ENCODE measurements at regions not wholly inside any gene's neighbourhood (a gene's known extent, or its start where the extent isn't known, plus 50 kb on each side); places are given as distances from the start of the nearest gene placed in this dataset.

DNA sequence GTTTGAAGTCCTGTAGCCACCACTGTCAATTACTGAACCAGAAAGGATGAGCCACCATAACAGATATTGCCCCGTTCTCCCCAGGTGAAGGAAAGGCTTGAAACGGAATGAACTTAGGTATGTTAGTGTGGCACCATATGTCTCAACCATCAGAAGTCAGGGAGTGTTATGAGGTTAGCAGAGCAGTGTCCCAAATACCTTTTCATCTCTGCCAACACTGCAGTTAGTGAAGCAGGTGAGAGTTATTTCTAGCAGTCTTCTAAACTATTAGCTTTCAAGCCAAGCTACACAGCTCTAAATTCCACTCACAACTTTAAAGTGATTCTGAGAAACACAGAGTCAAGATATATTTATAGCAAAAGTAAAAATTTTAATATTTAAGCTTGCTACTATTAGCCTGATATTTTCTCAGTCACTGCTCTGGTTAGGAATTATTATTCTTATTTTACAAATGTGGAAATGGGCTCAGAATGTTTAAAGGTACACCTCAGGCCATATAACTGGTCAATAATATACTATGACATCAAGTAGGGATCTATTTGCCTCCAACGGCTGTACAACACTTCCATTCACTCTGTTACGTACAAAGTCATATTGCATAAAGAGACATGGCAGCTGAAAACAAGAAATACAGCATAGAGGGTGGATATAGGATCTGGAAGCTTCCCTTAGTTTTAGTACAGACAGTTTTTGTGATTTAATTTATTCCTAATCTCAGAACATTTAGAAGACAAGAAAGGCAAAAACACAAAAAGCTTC, 1527.1 kb upstream of the PRR20A start:
- no peak overlapping the region for H3K4me3 Mint-ChIP-seq
- no peaks in the 10 kb centered on the region for H3K4me1 Mint-ChIP-seq
- no peak overlapping the region for H3K27ac Mint-ChIP-seq
- H3K27me3 Mint-ChIP-seq (ENCODE audit: low read depth, poor library complexity): no peaks in the 10 kb centered on the region
- H3K9me3 Mint-ChIP-seq: no peaks in the 10 kb centered on the region
- no peak for TF ChIP-seq CTCF (IDR thresholded peaks at IDR 0.05)
- DNase-seq: no peak
- no peaks in the 10 kb centered on the region for H3K36me3 Mint-ChIP-seq (ENCODE audit: low read depth)

DNA sequence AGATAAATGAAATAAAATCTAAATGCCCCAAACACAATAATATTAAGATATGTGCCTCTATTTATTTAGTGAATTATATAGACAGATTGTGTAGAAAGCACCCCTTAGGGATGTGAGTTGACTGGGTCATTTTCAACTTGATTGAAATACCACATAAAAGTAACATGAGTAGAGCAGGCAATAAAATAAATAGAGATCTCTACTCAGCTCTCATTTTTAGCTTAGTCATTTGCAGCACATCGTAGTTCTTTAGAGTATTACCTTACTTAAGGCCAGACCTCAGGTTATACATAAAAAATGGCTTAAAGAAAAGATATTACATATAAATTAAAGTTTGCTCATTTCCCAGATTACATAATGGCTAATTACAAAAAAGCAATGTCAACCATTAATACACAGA, 1525.6 kb upstream of the PRR20A start:
- H3K4me1 Mint-ChIP-seq: no peaks in the 10 kb centered on the region
- no peaks in the 10 kb centered on the region for H3K9me3 Mint-ChIP-seq
- no peaks in the 10 kb centered on the region for H3K27me3 Mint-ChIP-seq (ENCODE audit: low read depth, poor library complexity)
- no peak overlapping the region for H3K4me3 Mint-ChIP-seq
- H3K27ac Mint-ChIP-seq: peak overlapping the region; percentile 32
- DNase-seq: no peak
- TF ChIP-seq CTCF (IDR thresholded peaks at IDR 0.05): no peak
- H3K36me3 Mint-ChIP-seq (ENCODE audit: low read depth): no peaks in the 10 kb centered on the region

DNA sequence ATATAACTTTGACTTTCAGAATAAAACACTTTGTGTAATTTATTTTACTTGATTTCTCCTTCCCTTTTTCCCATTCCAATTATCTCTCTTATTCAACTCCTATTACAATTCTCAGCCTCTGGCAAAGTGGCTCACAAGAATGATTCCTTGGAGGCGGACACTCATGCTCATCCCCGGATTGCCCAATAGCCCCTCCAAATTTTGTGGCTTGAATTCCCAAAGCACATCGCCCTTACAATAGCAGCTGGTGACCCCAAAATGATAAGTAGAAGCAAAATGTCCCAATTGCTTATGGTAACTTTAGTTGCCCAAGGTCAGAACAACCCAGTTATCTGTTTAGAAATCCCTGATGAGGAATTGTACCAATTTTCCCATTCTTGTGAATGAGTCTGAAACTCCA, 1523.5 kb upstream of the PRR20A start:
- no peaks in the 10 kb centered on the region for H3K36me3 Mint-ChIP-seq (ENCODE audit: low read depth)
- no peaks in the 10 kb centered on the region for H3K4me1 Mint-ChIP-seq
- H3K9me3 Mint-ChIP-seq: no peaks in the 10 kb centered on the region

GRCh38 chr13:55627221-55627620, 1513.5 kb upstream of the PRR20A start:
- Mint-ChIP-seq H3K4me3 (no peak overlapping the region), H3K9me3 (peaks cover 23% of the 10 kb centered on the region), H3K27me3 (ENCODE audit: low read depth, poor library complexity) (no peaks in the 10 kb centered on the region), H3K36me3 (ENCODE audit: low read depth) (no peaks in the 10 kb centered on the region), H3K27ac (no peak overlapping the region), H3K4me1 (no peaks in the 10 kb centered on the region)
- TF ChIP-seq CTCF (IDR thresholded peaks at IDR 0.05): no peak
- DNase-seq: no peak

More for the DNA sequence above, 1523.5 kb upstream of the PRR20A start:
- no peak for DNase-seq
- no peak for TF ChIP-seq CTCF (IDR thresholded peaks at IDR 0.05)
- Mint-ChIP-seq H3K27ac (peak overlapping the region; percentile 12), H3K27me3 (ENCODE audit: low read depth, poor library complexity) (peaks cover 4% of the 10 kb centered on the region), H3K4me3 (no peak overlapping the region)

- Mint-ChIP-seq H3K9me3 (peaks cover 18% of the 10 kb centered on the region), H3K4me1 (no peaks in the 10 kb centered on the region), H3K27me3 (ENCODE audit: low read depth, poor library complexity) (no peaks in the 10 kb centered on the region), H3K36me3 (ENCODE audit: low read depth) (peaks cover 7% of the 10 kb centered on the region), H3K4me3 (no peak overlapping the region), H3K27ac (no peak overlapping the region)
- no peak for TF ChIP-seq CTCF (IDR thresholded peaks at IDR 0.05)
- DNase-seq: no peak
These were observed 1508.3 kb upstream of the PRR20A start for GRCh38 chr13:55632402-55632801.

GRCh38 chr13:55649485-55649884, 1491.2 kb upstream of the PRR20A start:
- Mint-ChIP-seq H3K9me3 (no peaks in the 10 kb centered on the region), H3K4me3 (no peak overlapping the region), H3K27ac (no peak overlapping the region), H3K27me3 (ENCODE audit: low read depth, poor library complexity) (no peaks in the 10 kb centered on the region), H3K36me3 (ENCODE audit: low read depth) (no peaks in the 10 kb centered on the region), H3K4me1 (no peaks in the 10 kb centered on the region)
- no peak for DNase-seq
- no peak for TF ChIP-seq CTCF (IDR thresholded peaks at IDR 0.05)
